Panc1 (cell line): ENCODE measurements at regions not wholly inside any gene's neighbourhood (a gene's known extent, or its start where the extent isn't known, plus 50 kb on each side); places are given as distances from the start of the nearest gene placed in this dataset.

ENCODE experiments used
- ATAC-seq: fragments of 200-7000 bp; cut with Tn5 transposase; 2 replicates; pipeline ENCODE4 v1.9.1; 2020; ENCODE audit warnings: mild to moderate bottlenecking, moderate library complexity
- BruUV-seq: library from RNA; stranded (reverse); fragments of 400-500 nt; replicated peaks from 2 replicates; lab custom pipeline; 2021; lab: Mats Ljungman, UMichigan
- CTCF ChIA-PET: fragments of 300-600 bp; sonication (Branson Sonifier 250); formaldehyde crosslinking; loops from one replicate; lab custom pipeline; 2022; ENCODE audit warnings: antibody characterized with exemption; lab: Charles Lee
- POLR2A ChIA-PET: fragments of 300-600 bp; sonication (Branson Sonifier 250); formaldehyde crosslinking; loops from one replicate; lab custom pipeline; 2022; ENCODE audit warnings: antibody characterized with exemption; lab: Charles Lee
- DNase-seq: peaks from one replicate; pipeline ENCODE4 v3.0.0-alpha.2; 2010; ENCODE audit warnings: low read depth, low spot score
- H3K27ac ChIP-seq: 2 replicates; pipeline ENCODE4 v1.5.1; 2011; ENCODE audit warnings: mild to moderate bottlenecking, low read length, inconsistent platforms
- H3K27me3 ChIP-seq: fragments of 200-500 bp; sonication (Bioruptor generic); 2 replicates; pipeline ENCODE4 v1.6.0; 2014; ENCODE audit warnings: low read length, inconsistent platforms; ENCODE audit not compliant: control insufficient read depth, insufficient read depth
- H3K36me3 ChIP-seq: fragments of 200-500 bp; sonication (Bioruptor generic); 2 replicates; pipeline ENCODE4 v1.5.1; 2014; ENCODE audit warnings: inconsistent platforms, mild to moderate bottlenecking, low read length, moderate library complexity; ENCODE audit not compliant: control insufficient read depth, insufficient read depth
- H3K4me1 ChIP-seq: 2 replicates; pipeline ENCODE4 v1.5.1; 2011; ENCODE audit warnings: inconsistent platforms, mild to moderate bottlenecking, low read length, moderate library complexity; ENCODE audit not compliant: control insufficient read depth, insufficient read depth
- H3K4me3 ChIP-seq, 2 experiments: 2 replicates each; pipeline ENCODE4 v1.5.1; 2011 to 2012; ENCODE audit warnings: low read depth in 2 of 2, low read length in 2 of 2, mild to moderate bottlenecking in 2 of 2, inconsistent platforms in 1 of 2, moderate library complexity in 1 of 2
- H3K9me3 ChIP-seq: fragments of 200-500 bp; sonication (Bioruptor generic); 2 replicates; pipeline ENCODE4 v1.5.1; 2014; ENCODE audit warnings: low read depth, mild to moderate bottlenecking, inconsistent platforms, low read length, moderate library complexity; ENCODE audit not compliant: control insufficient read depth, insufficient read depth
- CTCF ChIP-seq: fragments of 450-650 bp; IDR thresholded peaks from 2 replicates; pipeline ENCODE4 v1.5.1; 2017; ENCODE audit warnings: mild to moderate bottlenecking
- POLR2AphosphoS5 ChIP-seq: IDR thresholded peaks from 2 replicates; pipeline ENCODE4 v1.6.1; 2012; ENCODE audit warnings: mild to moderate bottlenecking, low read depth, low read length, moderate library complexity
- REST ChIP-seq, 2 experiments: IDR thresholded peaks; 2 replicates each; pipeline ENCODE4 v1.6.1; 2011 to 2012; ENCODE audit warnings: low read depth in 2 of 2, control low read depth in 1 of 2, low read length in 1 of 2, mild to moderate bottlenecking in 1 of 2, moderate library complexity in 1 of 2; ENCODE audit not compliant: insufficient read depth in 1 of 2
- SIN3A ChIP-seq: IDR thresholded peaks from 2 replicates; pipeline ENCODE4 v1.6.1; 2012; ENCODE audit warnings: low read depth, mild to moderate bottlenecking, low read length, moderate library complexity, borderline replicate concordance; ENCODE audit not compliant: insufficient read depth
- TCF7L2 ChIP-seq: IDR thresholded peaks from 2 replicates; pipeline ENCODE4 v1.6.1; 2011; ENCODE audit warnings: mild to moderate bottlenecking, low read depth, low read length, inconsistent platforms
- in situ Hi-C: cut with HindIII; loops from 2 replicates; pipeline ENCODE4 v1.10.0; 2016; ENCODE audit warnings: low sequenced_read_pairs, low pct_unique_long_range_greater_than_20kb
- intact Hi-C: fragments of 100-400 bp; cut with micrococcal nuclease; formaldehyde crosslinking; loops from one replicate; pipeline ENCODE4 v1.10.0; 2022; ENCODE audit not compliant: unreplicated experiment

- Histone ChIP-seq H3K36me3 (no peaks in the 10 kb centered on the region), H3K4me3 (no peak overlapping the region), H3K4me1 (no peaks in the 10 kb centered on the region), H3K27ac (no peak overlapping the region), H3K9me3 (no peaks in the 10 kb centered on the region), H3K27me3 (peaks cover 11% of the 10 kb centered on the region)
- intact Hi-C loops: no loop called here
- in situ Hi-C loops: no loop called here
- TF ChIP-seq POLR2AphosphoS5 (no peak), REST (IDR thresholded peaks at IDR 0.05; ENCODE audit: insufficient read depth in 1 of 2, low read depth in 2 of 2, low read length in 1 of 2) (no peak), CTCF (no peak)
- POLR2A ChIA-PET: no interaction called here
- CTCF ChIA-PET: no interaction called here
- BruUV-seq: no TSS peak
- no peak for ATAC-seq
- DNase-seq: no peak
These were observed 102.7 kb downstream of the UTP18 start for GRCh38 chr17:51362811-51363585.

- Histone ChIP-seq H3K9me3 (no peaks in the 10 kb centered on the region), H3K4me3 (no peak overlapping the region), H3K36me3 (no peaks in the 10 kb centered on the region), H3K27ac (no peak overlapping the region), H3K4me1 (no peaks in the 10 kb centered on the region), H3K27me3 (peaks cover 11% of the 10 kb centered on the region)
- intact Hi-C loops (no loop called here), in situ Hi-C loops (no loop called here)
- TF ChIP-seq TCF7L2 (no peak), SIN3A (no peak), CTCF (no peak), REST (IDR thresholded peaks at IDR 0.05; ENCODE audit: insufficient read depth in 1 of 2, low read depth in 2 of 2, low read length in 1 of 2) (no peak), POLR2AphosphoS5 (no peak)
- DNase-seq: no peak
- ChIA-PET POLR2A (no interaction called here), CTCF (no interaction called here)
- no peak; the same call in 1 of the 2 replicates for ATAC-seq
- no TSS peak for BruUV-seq
These were observed 104.7 kb downstream of the UTP18 start for GRCh38 chr17:51365090-51365489.
